ENCODE measurements at regions not wholly inside any gene's neighbourhood (a gene's known extent, or its start where the extent isn't known, plus 50 kb on each side); places are given as distances from the start of the nearest gene placed in this dataset.

GRCh38 chr7:10790910-10791309 is 182.8 kb upstream of the PHF14 start:
- TF ChIP-seq MYC (IDR thresholded peaks at IDR 0.05; ENCODE audit: low read depth, low read length) (no peak), MAX (IDR thresholded peaks at IDR 0.05; ENCODE audit: low read depth, low read length) (no peak), CTCF (IDR thresholded peaks at IDR 0.05; ENCODE audit: low read depth, low read length) (no peak), POLR2A (IDR thresholded peaks at IDR 0.05; ENCODE audit: extremely low read depth, insufficient read length) (no peak)
- H3K4me3 ChIP-seq (ENCODE audit: low read depth, low read length), result no peak overlapping the region
- DNase-seq (ENCODE audit: low read depth), result no peak

GRCh38 chr7:10793995-10794775 is 179.5 kb upstream of the PHF14 start:
- no peak for DNase-seq (ENCODE audit: low read depth)
- TF ChIP-seq MAX (IDR thresholded peaks at IDR 0.05; ENCODE audit: low read depth, low read length), result no peak
- TF ChIP-seq MYC (IDR thresholded peaks at IDR 0.05; ENCODE audit: low read depth, low read length), result no peak
- TF ChIP-seq POLR2A (IDR thresholded peaks at IDR 0.05; ENCODE audit: extremely low read depth, insufficient read length), result no peak
- no peak for TF ChIP-seq CTCF (IDR thresholded peaks at IDR 0.05; ENCODE audit: low read depth, low read length)
- H3K4me3 ChIP-seq (ENCODE audit: low read depth, low read length), result no peak overlapping the region

GRCh38 chr7:10797157-10797556 is 176.5 kb upstream of the PHF14 start:
- TF ChIP-seq POLR2A (IDR thresholded peaks at IDR 0.05; ENCODE audit: extremely low read depth, insufficient read length) (no peak), CTCF (IDR thresholded peaks at IDR 0.05; ENCODE audit: low read depth, low read length) (no peak), MAX (IDR thresholded peaks at IDR 0.05; ENCODE audit: low read depth, low read length) (no peak), MYC (IDR thresholded peaks at IDR 0.05; ENCODE audit: low read depth, low read length) (no peak)

GRCh38 chr7:10798044-10798443 is 175.6 kb upstream of the PHF14 start:
- no peak for TF ChIP-seq POLR2A (IDR thresholded peaks at IDR 0.05; ENCODE audit: extremely low read depth, insufficient read length)
- no peak for DNase-seq (ENCODE audit: low read depth)
- H3K4me3 ChIP-seq (ENCODE audit: low read depth, low read length), result no peak overlapping the region

More at GRCh38 chr7:10797157-10797556, 176.5 kb upstream of the PHF14 start:
- no peak for DNase-seq (ENCODE audit: low read depth)
- H3K4me3 ChIP-seq (ENCODE audit: low read depth, low read length), result no peak overlapping the region

- no peak for TF ChIP-seq MYC (IDR thresholded peaks at IDR 0.05; ENCODE audit: low read depth, low read length)
- no peak for TF ChIP-seq POLR2A (IDR thresholded peaks at IDR 0.05; ENCODE audit: extremely low read depth, insufficient read length)
- no peak for TF ChIP-seq CTCF (IDR thresholded peaks at IDR 0.05; ENCODE audit: low read depth, low read length)
- no peak for TF ChIP-seq MAX (IDR thresholded peaks at IDR 0.05; ENCODE audit: low read depth, low read length)
- no peak for DNase-seq (ENCODE audit: low read depth)
- no peak overlapping the region for H3K4me3 ChIP-seq (ENCODE audit: low read depth, low read length)
These were observed 174.2 kb upstream of the PHF14 start for GRCh38 chr7:10799475-10799874.

- no peak for TF ChIP-seq MAX (IDR thresholded peaks at IDR 0.05; ENCODE audit: low read depth, low read length)
- no peak for TF ChIP-seq CTCF (IDR thresholded peaks at IDR 0.05; ENCODE audit: low read depth, low read length)
- TF ChIP-seq MYC (IDR thresholded peaks at IDR 0.05; ENCODE audit: low read depth, low read length), result no peak
- no peak for TF ChIP-seq POLR2A (IDR thresholded peaks at IDR 0.05; ENCODE audit: extremely low read depth, insufficient read length)
- no peak for DNase-seq (ENCODE audit: low read depth)
- no peak overlapping the region for H3K4me3 ChIP-seq (ENCODE audit: low read depth, low read length)
These were observed 171.7 kb upstream of the PHF14 start for GRCh38 chr7:10802011-10802410.

Data from NB4 (cell line).